Fibroblast of skin of left biceps (primary cell): ENCODE measurements at regions not wholly inside any gene's neighbourhood (a gene's known extent, or its start where the extent isn't known, plus 50 kb on each side); places are given as distances from the start of the nearest gene placed in this dataset.

Source experiments
- DNase-seq, 2 experiments: peaks; one replicate each; pipeline ENCODE4 v3.0.0-alpha.2; 2013; ENCODE audit warnings: low read depth in 2 of 2

GRCh38 chr1:47630346-47630745 is 192.5 kb downstream of the FOXD2 start:
- DNase-seq: no peak

DNA sequence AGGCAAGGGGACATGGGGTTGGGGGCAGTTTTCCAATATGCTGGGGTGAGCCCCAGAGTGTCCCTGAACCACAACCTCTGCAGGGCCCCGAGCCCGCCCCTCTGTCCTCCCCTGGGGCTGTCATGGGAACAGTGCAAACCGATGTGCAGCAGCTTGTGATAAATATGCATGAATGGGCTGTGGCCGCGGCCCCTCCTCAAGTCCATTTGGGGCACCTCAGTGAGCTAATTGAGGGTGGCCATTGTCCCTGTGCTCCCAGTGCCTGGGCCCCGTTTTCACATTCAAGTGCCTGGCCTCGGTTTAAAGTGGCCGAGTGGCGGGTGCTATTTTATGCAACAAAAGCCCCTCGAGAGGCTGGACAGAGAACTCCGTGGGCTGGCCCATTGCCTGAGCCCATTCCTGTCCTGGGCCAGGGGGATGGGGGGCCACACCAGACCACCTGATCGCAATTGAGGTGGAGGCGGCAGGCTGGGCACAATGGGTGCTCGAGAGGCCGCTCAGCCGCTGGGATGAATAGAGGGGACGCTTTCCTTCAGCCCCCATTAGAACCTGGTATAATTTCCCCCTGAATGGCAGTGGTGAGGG is 193.7 kb downstream of the FOXD2 start:
- DNase-seq: no peak

DNA sequence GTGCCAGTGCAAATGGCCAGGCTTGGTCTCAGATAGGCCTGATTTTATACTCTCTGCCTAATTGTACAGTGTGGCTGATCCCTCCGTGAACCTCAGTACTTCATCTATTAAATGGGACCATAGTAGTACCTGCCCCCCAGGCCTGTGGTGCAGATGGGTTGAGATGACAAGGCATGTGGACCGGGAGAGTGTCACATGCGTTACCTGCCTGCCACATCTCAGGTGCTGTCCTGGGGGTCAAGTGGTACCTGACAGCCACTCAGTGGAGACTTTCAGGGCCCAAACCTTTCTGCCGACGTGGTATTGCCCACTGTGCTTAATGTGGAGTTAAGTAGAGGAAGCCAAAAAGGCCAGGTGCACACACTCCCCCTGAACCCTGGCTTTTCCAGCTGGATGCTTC is 197.3 kb downstream of the FOXD2 start:
- DNase-seq: no peak

DNA sequence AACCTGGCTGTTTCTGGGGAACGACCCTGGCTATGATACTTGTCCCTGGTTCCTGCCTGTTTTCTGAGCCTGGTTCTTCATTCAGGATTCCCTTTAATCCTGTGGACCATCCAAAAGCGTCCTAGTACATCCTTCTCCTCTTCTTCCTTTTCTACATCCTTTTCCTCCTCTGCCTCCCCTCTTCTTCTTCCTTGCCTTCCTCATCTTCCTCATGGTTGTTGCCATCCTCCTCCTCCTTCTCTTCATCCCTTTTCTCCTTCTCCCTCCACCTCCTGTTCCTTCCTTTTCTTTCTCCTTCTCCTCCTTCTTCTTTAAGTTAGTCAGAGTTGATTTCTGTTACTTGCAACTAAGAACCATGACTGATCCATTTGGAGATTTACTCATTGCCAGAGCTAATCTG is 197.8 kb downstream of the FOXD2 start:
- no peak for DNase-seq

GRCh38 chr1:47637111-47637685 is 199.4 kb downstream of the FOXD2 start:
- no peak for DNase-seq

GRCh38 chr1:47638240-47638639 is 200.4 kb downstream of the FOXD2 start:
- DNase-seq: no peak

DNA sequence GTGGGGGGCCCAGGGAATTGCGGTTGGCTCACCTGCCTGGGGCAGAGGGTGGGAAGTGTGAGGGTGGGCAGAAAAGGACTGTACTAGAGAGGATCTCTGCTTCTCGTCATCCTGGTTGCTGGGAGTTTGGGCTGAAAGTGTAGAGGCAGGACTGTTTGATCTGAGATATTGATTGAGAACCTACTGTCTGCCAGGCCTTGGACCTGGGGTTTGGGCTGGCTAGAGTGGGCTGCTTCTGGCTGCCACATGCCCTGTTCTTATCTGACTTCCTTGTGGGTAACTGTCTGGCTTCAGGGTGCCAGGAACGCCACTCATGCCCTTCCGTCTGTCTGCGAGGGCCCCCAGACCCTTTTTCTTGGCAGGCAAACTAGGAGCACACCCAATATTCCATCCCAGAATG is 200.9 kb downstream of the FOXD2 start:
- DNase-seq: no peak

GRCh38 chr1:47643306-47644211 is 205.7 kb downstream of the FOXD2 start:
- no peak for DNase-seq

DNA sequence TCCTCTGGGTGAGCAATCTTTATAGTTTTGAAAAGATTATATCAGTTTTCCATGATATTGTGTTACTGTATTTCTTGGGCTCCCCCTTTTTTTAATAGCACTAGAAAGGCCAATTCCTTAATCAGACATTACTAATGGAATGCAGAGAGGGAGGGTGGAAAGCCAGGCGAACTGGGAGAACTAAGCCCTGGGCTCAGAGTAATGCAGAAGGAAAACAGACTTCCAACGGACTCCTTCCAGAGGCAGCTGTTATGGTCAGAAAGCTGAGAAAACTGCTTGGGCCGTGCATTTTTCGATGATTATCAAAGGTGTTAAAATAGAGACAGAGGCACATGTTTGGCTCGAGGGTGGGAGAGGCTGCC is 206.3 kb downstream of the FOXD2 start:
- peak in 1 of 2 experiments; percentile 6 for DNase-seq

- no peak for DNase-seq
Observed at GRCh38 chr1:47645151-47645550, 207.3 kb downstream of the FOXD2 start.

DNA sequence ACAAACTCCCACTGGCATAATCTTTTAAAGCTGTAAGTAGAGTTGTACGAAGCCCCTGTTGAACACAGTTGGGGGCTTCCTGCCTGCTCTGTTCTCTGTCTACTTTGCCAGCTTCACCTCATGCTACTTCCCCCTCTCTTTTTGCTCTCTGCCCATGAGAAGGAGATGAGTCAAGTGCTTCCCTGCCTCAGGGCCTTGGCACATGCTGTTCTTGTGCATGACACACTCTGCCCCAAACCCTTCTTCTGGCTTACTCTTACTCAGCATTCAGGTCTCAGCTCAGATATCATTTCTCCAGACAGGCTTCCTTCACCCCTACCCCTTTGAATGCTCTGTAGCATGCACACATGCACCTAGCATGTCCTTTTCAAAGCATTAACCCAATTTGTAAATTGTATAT is 208.8 kb downstream of the FOXD2 start:
- no peak for DNase-seq

DNA sequence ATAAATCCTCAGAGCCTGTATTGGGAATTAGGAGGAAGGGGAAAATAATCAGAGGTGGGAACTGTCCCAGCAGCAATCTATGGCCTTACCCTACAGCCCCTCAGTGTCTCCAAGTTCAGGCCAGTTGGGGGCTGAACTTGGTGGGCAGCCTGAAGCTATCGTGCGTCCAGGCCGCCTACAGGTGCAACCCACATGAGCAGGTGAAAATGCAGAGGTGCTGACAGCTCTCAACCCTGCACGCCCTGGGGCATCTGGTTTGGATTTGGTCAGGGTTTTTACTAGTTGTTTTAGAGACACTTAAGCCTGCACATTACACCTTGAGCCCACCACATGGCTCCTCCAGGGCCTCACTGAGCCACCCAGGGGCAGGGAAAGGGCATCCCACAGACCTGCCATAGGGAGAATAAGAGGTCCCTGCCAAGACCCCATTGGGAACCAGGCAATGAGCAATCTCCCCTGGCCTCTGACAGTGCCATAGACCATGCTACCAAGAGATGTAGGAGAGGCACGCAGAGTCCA is 209.5 kb downstream of the FOXD2 start:
- no peak for DNase-seq

DNA sequence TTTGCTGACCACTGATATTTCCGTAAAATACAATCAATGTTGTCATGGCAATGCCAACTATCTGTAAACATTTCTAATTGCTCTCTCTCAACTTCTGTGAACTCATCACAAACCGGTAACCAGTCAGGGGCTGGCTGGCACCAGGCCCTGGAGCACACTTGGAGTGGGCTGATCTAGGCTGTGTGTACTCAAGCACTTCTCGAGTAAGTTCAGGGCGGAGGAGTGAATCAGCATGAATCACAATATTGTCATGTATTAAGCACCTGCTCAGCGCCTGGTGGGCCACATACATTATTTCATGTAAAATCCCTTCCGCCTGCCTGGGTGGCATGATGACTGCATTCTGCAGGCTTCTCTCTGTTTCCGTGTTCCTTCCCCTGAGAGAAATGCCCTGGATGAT is 212.4 kb downstream of the FOXD2 start:
- peak; percentile 19 to 33 for DNase-seq

DNA sequence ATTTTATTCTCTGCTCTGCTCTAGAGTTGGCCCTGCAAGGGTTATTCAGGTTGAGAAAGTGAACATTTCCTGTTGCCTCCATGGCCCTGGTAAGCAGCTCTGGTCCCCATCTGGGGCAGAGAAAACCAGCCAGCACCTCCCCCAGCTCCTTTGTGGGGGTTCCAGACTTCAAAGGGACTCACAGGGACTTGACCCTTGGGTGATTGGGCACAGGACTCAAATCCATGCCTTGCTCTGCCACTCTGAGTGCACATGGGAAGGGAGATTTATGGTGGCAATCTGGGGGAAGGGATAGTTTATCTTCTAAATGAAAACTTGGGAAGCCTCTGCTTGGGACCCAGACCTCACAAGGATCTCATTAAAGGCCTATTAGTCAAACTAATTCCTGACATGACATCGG is 212.8 kb downstream of the FOXD2 start:
- no peak for DNase-seq

GRCh38 chr1:47651311-47652089 is 213.7 kb downstream of the FOXD2 start:
- no peak for DNase-seq

DNA sequence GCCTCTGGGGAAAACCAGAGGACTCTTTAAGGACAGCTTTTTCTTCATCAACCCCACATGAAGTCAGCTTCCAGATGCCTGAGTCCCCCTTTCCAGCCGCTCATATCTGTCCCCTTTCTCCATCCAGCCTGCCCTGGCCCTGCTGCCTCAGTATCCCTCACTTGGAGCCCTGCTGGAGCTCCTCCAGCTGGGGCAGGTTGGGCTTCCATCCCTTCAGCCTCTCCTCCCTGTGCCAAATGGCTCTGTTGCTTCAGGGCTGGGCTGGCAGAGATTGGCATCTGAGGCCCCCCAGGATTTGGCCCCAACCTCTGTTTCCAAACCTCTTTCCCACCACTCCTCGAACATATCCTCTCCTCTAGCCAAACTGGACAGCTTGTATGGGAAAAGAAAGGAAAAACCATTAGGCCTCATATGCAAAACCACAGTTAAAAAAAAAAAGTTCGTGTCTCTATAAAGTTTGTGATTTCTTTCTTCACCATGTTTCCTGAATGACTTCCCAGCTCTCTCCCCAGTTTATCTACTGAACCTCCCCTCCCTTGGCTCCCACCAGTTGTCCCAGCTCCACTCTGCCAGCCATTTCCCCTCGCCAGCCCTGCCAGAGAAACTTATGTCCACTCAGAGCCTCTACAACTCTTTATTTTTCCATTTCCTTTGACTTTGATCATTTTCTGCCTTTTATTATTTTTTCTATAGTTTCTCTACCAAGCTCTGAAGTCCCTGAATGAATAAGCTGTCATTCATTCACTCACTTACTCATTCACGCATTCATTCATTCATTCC is 217.9 kb downstream of the FOXD2 start:
- no peak for DNase-seq

DNA sequence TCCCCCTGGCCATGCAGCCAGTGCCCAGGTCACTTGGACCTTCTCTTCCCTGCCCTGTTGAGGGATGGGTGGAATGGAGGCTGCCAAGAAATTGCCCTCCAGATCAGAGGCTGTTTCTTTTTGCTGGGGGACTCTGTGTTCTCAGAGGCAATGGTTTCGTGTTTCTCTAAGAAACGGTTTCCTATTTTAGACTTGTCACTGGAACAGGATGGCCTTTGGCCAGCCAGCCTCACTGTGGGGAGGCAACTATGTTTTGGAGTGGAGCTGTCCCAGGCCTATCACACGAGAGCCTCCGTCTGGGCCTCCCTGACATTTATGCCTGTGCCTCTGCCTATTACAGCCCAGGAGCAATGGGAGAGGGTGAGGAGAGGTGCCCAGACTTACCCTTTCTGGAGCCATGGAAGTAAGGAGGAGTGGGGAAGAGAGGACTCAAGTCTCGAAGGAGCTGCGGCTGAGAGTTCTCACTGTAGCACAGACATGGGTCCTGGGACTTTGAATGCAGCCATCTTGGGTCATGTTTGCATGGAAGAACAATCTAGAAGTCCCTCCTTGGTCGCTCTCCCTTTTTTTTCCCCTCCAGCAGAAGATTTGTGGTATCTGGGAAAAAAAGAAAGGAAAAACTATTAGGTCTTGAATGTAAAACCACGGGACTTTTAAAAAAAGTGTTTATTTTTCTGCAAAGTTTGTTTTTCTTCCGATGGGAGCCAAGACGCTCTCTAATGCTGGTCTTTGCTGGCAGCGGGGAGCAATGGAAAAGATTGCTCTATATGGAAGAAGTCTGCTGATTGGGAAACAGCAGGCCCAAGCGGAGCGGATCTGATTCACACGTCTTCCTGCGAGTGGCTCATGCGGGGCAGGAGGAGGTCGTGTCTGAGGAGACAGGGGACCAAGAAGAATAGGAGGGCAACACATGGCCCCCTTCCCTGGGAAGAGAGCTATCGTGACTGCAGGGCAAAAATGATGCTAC is 219.2 kb downstream of the FOXD2 start:
- DNase-seq: no peak

- DNase-seq: no peak
Observed at GRCh38 chr1:47658161-47658920, 220.5 kb downstream of the FOXD2 start.

- DNase-seq: no peak
Observed at GRCh38 chr1:47659146-47659545, 221.3 kb downstream of the FOXD2 start.
